ENCODE measurements at regions not wholly inside any gene's neighbourhood (a gene's known extent, or its start where the extent isn't known, plus 50 kb on each side); places are given as distances from the start of the nearest gene placed in this dataset.
"Not testable (repeated sequence)": the region's sequence is repeated elsewhere in the genome, so short reads cannot be mapped to it uniquely, and the experiment has no call there.

- no peak for DNase-seq
- TF ChIP-seq CTCF (IDR thresholded peaks at IDR 0.05) (no peak), POLR2A (IDR thresholded peaks at IDR 0.05) (no peak)
- intact Hi-C loops (cut with DNase I; ENCODE audit: low total_unique reads): no loop called here
- Histone ChIP-seq H3K4me1 (no peaks in the 10 kb centered on the region), H3K9me3 (no peaks in the 10 kb centered on the region), H3K27me3 (no peaks in the 10 kb centered on the region), H3K4me3 (no peak overlapping the region), H3K27ac (no peak overlapping the region), H3K36me3 (no peaks in the 10 kb centered on the region)
Measured at GRCh38 chr6:145155873-145156782, 579.2 kb downstream of the EPM2A start.

- H3K27me3 ChIP-seq; H3K4me3 ChIP-seq; DNase-seq; H3K4me1 ChIP-seq; intact Hi-C loops (cut with DNase I; ENCODE audit: low total_unique reads); H3K27ac ChIP-seq; H3K9me3 ChIP-seq; H3K36me3 ChIP-seq: not testable (repeated sequence)
Measured at GRCh38 chr6:145158636-145159035, 576.7 kb downstream of the EPM2A start.

DNA sequence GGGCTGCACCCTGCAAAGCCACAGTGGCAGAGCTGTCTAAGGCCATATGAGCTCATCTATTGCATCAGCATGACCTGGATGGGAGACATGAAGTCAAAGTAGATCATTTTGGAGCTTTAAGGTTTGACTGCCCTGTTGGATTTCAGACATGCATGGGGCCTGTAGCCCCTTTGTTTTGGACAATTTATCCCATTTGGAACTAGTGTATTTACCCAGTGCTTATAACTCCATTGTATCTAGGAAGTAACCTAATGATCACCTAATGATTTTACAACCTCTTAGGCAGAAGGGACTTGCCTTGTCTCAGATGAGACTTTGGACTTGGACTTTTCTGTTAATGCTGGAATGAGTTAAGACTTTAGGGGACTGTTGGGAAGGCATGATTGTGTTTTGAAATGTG lies 575.4 kb downstream of the EPM2A start:
- no peak for TF ChIP-seq POLR2A (IDR thresholded peaks at IDR 0.05)
- TF ChIP-seq CTCF (IDR thresholded peaks at IDR 0.05): no peak
- intact Hi-C loops (cut with DNase I; ENCODE audit: low total_unique reads): no loop called here
- Histone ChIP-seq H3K36me3 (no peaks in the 10 kb centered on the region), H3K27ac (no peak overlapping the region), H3K27me3 (no peaks in the 10 kb centered on the region), H3K4me1 (no peaks in the 10 kb centered on the region), H3K4me3 (no peak overlapping the region), H3K9me3 (no peaks in the 10 kb centered on the region)
- no peak for DNase-seq

DNA sequence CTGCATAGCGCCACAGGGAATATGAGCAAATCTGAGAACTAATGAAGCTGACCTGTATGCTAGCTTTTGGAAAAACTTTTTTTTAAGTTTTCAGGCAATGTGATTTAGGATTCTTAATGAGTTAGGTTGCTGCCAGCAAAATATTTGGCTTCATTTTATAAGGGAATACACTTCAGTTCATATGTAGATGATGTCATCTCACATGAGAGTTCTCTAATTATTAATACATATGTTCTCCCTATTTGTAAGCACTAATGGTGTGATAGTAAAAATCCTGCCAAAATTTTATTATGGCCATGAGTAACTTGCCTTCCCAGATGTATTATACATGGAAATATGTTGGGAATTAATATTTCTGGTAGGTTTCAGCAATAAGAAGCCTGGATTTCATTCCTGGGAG lies 573.8 kb downstream of the EPM2A start:
- DNase-seq: no peak
- intact Hi-C loops (cut with DNase I; ENCODE audit: low total_unique reads): no loop called here
- Histone ChIP-seq H3K27ac (no peak overlapping the region), H3K27me3 (no peaks in the 10 kb centered on the region), H3K36me3 (no peaks in the 10 kb centered on the region), H3K4me1 (no peaks in the 10 kb centered on the region), H3K4me3 (no peak overlapping the region), H3K9me3 (no peaks in the 10 kb centered on the region)
- TF ChIP-seq CTCF (IDR thresholded peaks at IDR 0.05) (no peak), POLR2A (IDR thresholded peaks at IDR 0.05) (no peak)

GRCh38 chr6:145169726-145170224 lies 565.5 kb downstream of the EPM2A start:
- no peaks in the 10 kb centered on the region for H3K27me3 ChIP-seq
- no peak overlapping the region for H3K4me3 ChIP-seq
- H3K36me3 ChIP-seq: no peaks in the 10 kb centered on the region
- intact Hi-C loops (cut with DNase I; ENCODE audit: low total_unique reads): no loop called here
- H3K9me3 ChIP-seq: no peaks in the 10 kb centered on the region
- no peak for DNase-seq
- TF ChIP-seq CTCF (IDR thresholded peaks at IDR 0.05): no peak
- TF ChIP-seq POLR2A (IDR thresholded peaks at IDR 0.05): no peak
- no peak overlapping the region for H3K27ac ChIP-seq
- no peaks in the 10 kb centered on the region for H3K4me1 ChIP-seq
